HG02884 (cell line): ENCODE measurements at regions not wholly inside any gene's neighbourhood (a gene's known extent, or its start where the extent isn't known, plus 50 kb on each side); places are given as distances from the start of the nearest gene placed in this dataset.

Experiments used
- ATAC-seq: cut with Tn5 transposase; IDR thresholded peaks from one replicate; pipeline ENCODE4 v1.9.1; 2021; ENCODE audit warnings: mild to moderate bottlenecking, moderate library complexity; ENCODE audit not compliant: unreplicated experiment

- ATAC-seq: no peak
Observed at GRCh38 chr2:43109261-43109743, 117.1 kb downstream of the ZFP36L2 start.

- ATAC-seq: no peak
Observed at GRCh38 chr2:43107679-43108078, 118.7 kb downstream of the ZFP36L2 start.

DNA sequence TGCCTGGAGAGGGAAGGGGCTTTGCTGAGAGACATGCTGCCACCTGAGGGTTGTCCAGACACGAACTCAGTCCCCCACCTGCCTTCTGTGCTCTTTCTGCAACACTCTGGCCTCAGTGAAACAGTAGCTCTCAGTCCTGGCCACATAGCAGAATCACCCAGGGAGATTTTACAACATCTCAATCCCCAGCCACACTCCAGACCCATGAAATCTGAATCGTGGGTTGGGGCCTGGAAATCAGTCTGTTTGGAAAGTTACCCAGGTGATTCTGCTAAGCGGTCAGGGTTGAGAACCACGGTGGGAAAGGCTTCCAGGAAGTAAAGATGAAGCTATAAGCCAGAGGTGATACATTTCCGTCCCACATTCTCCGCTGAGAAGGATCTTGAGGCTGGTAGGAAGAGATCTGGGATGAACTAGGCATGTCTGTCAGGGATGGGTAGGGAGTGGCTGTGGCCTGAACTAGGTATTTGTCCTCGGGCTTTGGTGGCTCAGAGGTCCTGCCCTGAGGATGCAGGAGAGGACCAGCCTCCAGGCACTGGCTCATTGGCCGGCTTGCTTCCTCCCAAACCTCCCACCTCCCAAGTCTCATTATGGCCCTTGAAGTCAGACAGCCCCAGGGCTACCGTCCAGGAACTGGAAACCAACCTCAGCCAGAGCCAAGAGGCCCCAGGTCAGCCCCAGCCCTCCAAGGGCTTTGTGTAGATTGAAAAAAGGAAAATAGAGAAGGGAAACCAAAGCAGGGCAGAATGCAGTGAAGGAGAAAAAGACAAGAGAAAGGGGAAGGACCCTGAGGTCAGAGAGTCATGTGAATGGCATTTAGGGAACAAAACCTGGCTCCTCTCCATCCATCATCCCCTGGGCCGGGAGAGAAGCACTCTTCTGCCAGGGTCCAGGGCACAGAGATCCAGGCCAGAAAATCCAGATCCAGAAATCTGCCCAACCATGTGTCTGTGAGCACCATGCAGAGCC, 119.6 kb downstream of the ZFP36L2 start:
- no peak for ATAC-seq

GRCh38 chr2:43105586-43106558, 120.5 kb downstream of the ZFP36L2 start:
- peak; percentile 62 for ATAC-seq

- no peak for ATAC-seq
Observed at GRCh38 chr2:43104763-43105162, 121.6 kb downstream of the ZFP36L2 start.

DNA sequence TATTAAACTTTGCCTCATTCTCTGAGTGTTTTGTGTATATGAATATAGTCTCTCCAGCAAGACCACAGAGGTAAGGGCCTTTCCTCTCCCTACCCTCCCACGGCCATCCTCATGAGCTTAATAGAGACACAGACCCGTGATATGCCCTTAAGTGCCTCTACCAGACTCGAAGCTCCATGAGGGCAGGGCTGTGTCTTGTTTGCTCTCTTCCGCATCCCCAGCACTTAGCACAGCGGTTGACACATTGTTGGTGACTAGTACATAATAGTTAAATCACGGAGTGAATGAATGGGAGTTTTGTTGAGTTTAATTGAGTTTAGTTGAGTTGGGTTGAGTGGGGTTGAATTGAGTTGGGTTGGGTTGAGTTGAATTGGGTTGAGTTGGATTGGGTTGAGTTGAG, 122.3 kb downstream of the ZFP36L2 start:
- ATAC-seq: no peak

- ATAC-seq: no peak
Observed at GRCh38 chr2:43103093-43103404, 123.4 kb downstream of the ZFP36L2 start.

DNA sequence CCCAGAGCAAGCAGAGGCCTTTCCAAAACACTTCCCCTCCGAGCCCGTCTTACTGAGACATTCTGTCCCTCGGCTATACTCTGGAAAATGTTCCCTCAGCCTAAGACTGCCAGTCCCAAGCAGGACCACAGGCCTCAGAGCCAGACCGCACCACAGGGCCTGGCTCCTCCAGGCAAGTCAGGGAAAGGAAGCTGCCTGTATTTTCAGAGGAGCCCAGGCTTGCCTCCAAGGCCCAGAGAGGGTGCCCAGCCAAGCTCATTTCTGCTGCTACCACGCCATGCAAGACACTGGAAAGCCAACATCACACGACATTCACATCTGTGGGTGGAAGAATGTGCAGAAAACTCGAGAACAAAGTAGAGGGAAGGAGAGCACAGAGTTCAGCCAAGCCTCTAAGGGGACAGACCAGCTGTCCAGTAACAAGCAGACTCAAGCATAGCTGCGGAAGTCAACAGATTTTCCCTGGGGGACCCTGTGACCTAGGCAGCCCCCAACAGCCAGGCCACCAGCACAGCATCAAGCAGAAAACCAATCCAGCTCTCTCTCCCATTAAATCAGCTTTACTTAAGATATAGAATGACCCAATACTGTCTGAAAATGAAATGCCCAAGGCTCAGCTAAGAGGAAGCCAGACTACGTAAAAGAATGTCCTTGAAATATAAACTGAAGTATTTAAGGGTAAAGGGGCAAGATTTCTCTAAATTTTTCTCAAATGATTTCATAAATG, 123.9 kb downstream of the ZFP36L2 start:
- ATAC-seq: no peak

DNA sequence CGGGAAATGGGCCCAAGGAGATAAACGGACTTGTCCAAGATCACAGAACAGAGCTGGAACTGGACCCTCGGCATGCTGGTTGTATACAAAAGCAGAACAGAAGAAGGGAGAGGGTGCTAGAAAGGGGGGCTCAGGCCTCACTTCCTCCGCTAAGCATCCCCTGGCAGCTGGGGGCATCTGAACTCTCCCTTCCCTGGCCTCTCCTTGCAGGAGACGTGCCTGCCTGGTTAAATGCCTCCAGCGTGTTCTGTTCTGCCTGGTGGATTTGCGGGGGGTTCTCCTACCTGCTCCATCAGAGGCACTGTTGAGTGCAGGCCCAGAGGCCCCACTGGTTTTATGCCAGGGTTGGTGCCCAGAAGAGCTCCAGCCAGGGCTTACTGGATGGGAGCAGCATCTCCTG, 124.7 kb downstream of the ZFP36L2 start:
- no peak for ATAC-seq

DNA sequence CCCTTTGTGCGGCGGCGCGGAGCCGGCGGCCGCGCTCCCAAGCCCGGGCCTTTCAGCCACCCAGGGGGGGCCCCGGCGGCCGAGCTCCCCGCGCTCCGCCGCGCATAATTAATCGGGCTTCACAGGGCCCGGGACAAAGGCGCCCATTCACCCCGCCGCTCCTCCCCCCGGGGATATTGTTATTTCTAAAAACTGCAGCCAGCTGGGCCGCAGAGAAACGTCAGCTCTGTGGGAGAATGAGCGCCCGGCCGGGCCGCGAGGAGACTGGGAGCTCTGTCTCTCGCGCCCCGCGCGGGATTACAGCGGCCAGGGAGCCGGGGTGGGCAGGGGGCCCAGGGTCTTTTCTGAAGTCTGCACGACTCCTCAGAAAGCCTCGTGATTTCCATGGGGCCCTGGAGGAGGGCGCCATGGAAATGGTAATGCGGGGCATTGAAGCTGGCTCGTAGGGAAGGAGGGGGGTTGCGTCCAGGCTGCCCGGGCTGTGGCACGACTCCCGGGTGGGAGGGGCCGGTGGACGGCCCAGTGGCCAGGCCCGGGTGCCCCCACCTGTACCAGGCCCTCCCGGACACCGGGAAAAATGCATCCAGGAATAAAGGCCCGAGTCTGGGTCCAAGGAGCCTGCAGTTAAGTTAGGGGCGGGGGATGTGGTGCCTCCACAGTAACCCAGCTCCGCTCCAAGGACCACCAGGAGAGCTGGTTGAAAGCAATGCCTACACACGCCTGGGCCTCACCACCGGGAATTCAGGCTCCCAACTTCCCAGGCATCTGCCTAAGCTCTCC, 125.3 kb downstream of the ZFP36L2 start:
- no peak for ATAC-seq

DNA sequence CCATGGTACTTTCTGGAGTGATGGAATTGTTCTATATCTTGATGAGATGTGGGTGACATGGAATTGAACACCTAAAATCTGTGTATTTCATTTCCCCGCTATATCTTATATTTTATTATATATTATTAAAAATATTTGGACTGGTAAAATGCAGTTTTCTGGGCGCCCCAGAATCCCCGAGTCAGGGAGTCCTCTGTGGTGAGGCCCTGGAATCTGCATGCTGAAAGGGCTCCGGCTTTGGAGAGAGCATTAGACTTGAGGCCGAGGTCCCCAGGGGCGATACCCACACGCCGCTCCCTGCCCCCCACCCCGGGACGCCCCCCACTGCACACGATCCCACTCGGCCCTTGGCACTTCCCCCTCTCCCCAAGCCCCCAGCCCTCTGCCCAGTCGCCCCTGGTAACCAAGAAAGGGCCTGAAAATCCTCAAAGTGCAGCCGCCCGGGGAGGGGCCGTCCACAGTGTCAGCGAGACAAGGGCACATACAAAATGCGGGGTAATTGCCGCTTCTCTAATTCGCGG, 126.0 kb downstream of the ZFP36L2 start:
- ATAC-seq: no peak

DNA sequence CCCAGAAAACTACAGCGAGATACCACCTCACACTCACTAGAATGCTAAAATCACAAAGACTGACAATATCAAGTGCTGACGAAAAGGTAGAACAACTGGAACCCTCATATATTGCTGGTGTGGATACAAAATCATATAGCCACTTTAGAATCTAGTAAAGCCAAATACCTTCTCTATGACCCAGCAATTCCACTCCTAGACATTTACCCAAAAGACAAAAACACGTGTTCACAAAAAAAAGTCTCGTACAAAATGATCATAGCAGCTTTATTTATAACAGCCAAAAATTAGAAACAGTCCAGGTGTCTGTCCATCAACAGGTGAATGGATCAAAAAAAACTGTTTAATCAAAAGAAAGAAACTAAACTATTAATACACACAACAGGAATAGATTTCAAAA, 126.6 kb downstream of the ZFP36L2 start:
- no peak for ATAC-seq

GRCh38 chr2:43098539-43098938, 127.9 kb downstream of the ZFP36L2 start:
- ATAC-seq: no peak

DNA sequence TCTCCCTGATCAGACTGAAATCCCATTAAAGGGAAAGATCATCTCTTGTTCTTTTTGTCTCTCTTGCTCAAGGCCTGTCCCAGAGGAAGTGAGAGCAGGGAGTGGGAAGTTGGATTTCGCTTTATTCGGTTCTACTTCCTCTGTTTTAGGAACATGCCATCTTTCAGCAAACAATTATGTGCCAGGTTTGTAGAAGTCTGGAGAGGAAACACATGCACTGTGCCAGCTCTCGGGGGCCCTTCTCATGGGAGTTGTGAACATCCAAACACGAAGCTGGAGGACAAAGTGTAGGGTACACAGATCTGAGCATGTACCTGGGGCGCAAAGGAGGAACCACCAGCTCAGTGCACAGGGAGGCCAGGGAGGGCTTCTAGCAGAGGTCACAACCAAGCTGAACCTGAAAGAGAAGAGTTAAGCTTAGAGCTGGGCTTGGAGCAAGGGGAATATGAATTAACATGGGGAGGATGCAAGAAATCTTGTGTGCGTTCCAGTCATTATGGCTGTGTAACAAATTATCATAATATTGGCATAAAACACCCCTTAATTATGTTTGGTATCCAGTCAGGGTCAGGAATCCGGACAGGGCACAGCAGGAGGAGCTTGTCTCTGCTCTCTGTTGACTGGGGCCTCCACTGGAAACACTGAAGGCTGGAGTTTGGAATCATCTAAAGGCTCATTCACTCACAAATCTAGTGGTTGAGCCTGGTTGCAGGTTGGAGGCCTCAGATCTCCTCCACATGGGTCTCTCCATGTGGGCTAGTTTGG, 128.6 kb downstream of the ZFP36L2 start:
- ATAC-seq: no peak

DNA sequence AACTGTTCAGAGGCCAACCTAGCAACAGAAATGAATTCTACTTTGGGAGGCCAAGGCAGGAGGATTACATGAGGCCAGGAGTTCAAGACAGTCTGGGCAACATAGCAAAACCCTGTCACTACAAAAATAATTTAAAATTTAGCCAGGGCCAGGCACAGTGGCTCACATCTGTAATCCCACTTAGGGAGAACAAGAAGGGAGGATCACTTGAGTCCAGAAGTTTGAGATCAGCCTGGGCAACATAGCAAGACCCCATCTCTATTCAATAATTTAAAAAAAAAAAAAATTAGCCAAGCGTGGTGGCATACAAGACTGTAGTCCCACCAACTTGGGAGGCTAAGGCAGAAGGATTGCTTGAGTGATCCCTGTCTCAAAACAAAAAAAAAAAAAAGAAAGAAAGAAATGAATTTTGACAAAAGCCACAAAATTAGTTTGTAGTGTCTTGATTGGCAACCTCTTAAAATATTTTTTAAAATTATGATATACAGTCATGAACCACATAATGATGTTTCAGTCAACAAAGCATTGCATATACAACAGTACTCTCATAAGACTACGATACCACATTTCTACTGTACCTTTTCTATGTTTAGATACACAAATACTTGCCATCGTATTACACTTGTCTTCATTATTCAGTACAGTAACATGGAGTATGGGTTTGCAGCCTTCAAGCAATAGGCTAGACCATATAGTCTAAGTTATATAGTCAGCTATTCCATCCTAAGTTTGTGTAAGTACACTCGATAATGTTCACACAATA, 130.7 kb downstream of the ZFP36L2 start:
- ATAC-seq: no peak

DNA sequence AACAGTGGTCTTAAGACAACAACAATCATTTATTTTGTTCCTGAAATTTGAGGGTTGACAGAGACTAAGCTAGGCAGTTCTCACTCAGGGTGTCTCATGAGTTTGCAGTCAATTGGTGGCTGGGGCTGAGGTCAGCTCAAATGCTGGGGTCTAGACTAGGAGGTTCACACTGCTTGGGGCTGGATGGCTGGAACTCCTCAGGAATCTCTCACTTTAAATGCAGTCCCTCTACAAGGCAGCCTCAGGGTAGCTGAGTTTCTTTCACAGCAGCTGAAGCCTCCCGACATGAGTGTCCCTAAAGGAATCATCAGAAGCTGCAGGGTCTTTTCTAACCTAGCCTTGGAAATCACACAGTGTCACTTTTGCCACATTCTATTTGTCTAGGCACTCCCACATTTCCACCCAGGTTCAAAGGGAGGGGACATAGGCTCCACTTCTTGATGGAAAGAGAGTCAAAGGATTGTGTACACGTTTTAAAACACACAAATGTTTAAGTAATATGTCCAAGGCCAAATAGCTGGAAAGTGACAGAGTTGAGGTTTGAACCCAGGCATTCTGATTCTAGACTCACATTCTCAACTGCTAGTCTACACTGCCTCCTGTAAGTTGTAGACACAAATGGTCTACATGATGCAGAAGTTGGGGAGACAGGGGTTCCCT, 133.8 kb downstream of the ZFP36L2 start:
- no peak for ATAC-seq

GRCh38 chr2:43090317-43090716, 136.1 kb downstream of the ZFP36L2 start:
- ATAC-seq: no peak
